PC-9 (cell line): ENCODE measurements at regions not wholly inside any gene's neighbourhood (a gene's known extent, or its start where the extent isn't known, plus 50 kb on each side); places are given as distances from the start of the nearest gene placed in this dataset.

Source experiments
- EZH2 ChIP-seq: fragments of 200-600 bp; sonication (generic); IDR thresholded peaks from 2 replicates; pipeline ENCODE4 v1.8.0; 2017; ENCODE audit warnings: antibody characterized with exemption, low read depth
- TF ChIP-seq, protein P1 (sequence below): fragments of 200-600 bp; sonication (generic); conservative IDR thresholded peaks from 2 replicates; pipeline ENCODE4 v1.6.1; 2017; ENCODE audit warnings: mixed run types, antibody characterized with exemption, mild to moderate bottlenecking, moderate library complexity

DNA sequence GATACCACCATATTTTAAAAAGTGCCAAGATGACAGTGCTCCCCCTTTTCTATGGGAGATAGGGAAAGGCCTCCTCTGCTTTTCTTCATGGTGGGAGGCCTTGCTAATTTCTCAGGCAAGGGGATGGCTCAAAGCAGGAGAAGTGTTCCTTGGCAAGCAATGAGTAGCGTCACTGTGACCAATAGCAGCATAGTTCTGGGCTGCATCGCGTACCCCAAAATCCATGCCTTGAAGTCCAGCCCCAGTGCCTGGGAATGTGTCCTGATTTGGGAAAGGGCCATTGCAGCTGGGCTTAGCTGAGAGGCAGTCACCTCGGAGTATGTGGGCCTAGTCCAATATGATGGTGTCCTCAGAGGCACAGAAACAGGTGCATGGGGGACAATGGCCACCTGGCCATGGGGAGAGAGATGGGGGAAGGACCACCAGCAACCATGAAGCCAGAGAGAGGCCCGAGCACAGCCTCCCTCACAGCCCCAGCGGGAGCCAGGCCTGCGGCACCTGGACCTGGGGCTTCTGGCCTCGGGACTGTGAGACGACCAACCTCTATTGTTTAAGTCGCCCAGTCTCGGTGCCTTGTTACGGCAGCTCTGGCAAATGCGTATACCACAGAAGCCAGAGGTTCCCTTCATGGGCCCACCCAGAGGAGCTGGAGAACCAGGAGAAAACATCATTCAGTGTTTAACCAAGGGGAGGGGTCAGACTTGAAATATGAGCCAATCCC lies 153.1 kb upstream of the RPS6KA2 start:
- TF ChIP-seq, protein P1, sequence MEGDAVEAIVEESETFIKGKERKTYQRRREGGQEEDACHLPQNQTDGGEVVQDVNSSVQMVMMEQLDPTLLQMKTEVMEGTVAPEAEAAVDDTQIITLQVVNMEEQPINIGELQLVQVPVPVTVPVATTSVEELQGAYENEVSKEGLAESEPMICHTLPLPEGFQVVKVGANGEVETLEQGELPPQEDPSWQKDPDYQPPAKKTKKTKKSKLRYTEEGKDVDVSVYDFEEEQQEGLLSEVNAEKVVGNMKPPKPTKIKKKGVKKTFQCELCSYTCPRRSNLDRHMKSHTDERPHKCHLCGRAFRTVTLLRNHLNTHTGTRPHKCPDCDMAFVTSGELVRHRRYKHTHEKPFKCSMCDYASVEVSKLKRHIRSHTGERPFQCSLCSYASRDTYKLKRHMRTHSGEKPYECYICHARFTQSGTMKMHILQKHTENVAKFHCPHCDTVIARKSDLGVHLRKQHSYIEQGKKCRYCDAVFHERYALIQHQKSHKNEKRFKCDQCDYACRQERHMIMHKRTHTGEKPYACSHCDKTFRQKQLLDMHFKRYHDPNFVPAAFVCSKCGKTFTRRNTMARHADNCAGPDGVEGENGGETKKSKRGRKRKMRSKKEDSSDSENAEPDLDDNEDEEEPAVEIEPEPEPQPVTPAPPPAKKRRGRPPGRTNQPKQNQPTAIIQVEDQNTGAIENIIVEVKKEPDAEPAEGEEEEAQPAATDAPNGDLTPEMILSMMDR: no peak
- TF ChIP-seq EZH2: no peak
